Kidney capillary endothelial cell (primary cell): ENCODE measurements at regions not wholly inside any gene's neighbourhood (a gene's known extent, or its start where the extent isn't known, plus 50 kb on each side); places are given as distances from the start of the nearest gene placed in this dataset.
"Not testable (repeated sequence)": the region's sequence is repeated elsewhere in the genome, so short reads cannot be mapped to it uniquely, and the experiment has no call there.

Experiments
- DNase-seq: peaks from one replicate; pipeline ENCODE4 v3.0.0-alpha.2; 2018; ENCODE audit warnings: low spot score

DNA sequence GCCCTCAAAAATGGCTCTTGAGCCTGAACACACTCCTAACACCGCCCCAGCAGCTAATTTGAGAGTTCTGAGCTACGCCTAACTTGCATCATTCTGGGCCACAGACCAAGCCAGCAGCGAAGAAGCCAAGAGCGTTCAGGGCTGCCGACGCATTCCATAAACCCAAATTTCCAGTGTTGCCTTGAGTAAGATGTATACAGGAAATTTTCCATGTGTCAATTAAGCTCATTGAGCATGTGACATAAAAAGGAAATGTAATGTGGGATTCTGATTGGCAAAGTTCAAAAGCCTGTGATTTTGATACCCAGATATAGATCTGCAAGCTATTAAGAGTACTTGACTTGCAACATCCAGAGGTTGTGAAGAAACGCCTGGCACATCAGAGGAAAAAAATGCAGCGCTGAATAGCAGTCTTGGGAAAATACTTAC is 148.6 kb upstream of the NR2F2 start:
- DNase-seq: no peak

DNA sequence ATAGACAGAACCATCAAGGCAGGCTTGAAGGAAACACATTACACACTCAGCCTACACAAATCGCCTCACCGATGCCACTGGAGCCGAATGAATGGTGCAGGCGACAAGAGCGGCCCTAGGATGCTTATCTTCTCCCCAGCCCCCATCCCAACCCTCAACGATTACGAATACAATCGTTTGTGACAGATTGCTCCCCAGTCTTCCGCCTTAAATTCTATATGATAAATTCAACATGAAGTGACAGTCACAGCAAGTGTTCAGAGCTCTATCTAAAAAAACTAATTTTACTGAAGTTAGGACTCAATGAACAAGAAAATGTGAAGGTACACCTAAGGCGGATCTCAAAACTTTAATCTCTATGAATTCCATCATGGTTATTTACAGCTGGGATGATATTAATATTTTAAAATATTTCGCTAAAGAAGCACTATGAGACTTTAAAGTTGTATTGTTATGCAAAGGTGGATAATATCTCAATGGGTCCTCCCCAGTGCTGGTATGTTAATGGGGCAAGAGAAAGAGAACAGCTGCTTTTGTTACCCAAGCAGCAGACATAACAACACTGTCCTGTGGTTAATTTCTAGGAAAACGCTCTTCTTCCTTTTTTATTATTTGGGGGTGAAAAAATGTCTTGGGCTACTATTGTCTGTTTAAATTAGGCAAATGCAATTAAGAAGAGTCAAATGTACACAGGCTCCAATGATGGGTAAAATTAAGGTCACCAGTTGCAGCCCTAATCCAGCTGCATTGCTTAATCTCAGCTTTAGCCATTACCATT is 147.6 kb upstream of the NR2F2 start:
- DNase-seq: no peak

DNA sequence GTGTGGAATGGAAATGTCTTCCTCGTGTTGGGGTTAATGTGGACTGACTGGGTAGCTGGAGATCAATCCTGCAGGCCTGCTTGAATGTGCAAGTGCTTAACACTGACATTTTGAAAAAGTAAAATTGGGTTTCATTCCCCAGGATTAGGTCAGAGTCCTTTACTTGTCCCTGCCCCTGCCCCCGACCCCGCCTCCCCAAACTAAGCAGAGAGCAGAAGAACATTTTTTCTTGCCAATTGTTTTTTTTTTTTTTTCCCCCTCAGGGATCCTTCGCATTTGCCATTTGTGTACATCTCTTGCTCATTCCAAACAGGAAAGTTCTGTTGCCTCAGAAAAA is 147.0 kb upstream of the NR2F2 start:
- DNase-seq: no peak

DNA sequence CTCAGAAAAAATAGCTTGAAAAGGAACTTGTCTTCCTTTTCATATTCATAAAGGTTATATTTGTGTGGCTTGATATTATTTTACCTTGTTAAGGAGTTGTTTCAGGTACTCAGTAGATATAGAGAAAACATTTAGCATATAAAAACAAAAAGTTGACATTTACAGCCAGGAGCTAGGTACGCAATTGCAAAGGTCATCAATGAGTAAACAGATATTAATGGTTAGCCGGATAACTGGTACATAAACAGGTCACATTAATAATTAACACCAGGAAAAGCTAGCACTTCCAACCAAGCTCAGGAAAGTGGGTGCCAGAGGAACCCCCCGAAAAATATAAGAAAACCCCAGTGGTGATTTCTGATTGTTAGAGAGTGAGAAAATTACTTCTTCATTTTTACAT is 146.6 kb upstream of the NR2F2 start:
- DNase-seq: no peak

DNA sequence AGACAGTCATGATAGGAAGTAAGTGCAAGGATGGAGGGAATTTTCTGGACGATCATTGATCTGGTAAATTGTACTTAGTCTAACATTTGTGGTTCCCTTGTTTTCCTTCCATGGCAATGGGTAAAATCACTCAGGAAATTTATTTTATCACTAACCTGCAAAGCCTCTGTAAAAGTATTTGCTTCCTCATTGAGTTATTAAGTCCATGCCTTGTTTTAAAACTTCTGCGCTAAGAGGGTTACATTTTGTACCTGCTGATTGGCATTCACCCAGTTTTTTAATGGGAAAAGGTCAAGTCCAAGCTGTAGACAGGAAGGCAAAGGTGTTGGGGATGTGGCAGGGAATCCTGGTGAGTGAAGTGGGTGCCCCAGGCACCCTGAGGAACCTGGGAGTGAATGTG is 146.2 kb upstream of the NR2F2 start:
- DNase-seq: no peak

DNA sequence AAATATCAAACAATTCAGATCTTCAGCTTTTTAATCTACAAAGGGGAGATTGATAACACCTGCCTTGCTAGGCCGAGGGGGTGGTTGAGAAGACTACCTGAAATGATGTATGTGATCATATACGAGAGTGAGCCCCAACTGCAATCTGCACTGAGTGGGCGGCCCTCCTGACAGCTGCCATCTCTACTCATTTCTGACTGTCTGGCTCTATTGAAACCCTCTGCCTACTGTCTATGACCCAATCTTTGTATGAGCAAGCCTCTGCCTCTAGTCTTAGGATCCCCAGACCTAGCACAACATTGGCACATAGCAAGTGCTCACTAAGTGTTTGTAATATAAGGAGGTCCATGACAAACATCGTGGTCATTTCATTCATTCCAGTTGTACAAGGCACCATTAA is 144.4 kb upstream of the NR2F2 start:
- DNase-seq: no peak

DNA sequence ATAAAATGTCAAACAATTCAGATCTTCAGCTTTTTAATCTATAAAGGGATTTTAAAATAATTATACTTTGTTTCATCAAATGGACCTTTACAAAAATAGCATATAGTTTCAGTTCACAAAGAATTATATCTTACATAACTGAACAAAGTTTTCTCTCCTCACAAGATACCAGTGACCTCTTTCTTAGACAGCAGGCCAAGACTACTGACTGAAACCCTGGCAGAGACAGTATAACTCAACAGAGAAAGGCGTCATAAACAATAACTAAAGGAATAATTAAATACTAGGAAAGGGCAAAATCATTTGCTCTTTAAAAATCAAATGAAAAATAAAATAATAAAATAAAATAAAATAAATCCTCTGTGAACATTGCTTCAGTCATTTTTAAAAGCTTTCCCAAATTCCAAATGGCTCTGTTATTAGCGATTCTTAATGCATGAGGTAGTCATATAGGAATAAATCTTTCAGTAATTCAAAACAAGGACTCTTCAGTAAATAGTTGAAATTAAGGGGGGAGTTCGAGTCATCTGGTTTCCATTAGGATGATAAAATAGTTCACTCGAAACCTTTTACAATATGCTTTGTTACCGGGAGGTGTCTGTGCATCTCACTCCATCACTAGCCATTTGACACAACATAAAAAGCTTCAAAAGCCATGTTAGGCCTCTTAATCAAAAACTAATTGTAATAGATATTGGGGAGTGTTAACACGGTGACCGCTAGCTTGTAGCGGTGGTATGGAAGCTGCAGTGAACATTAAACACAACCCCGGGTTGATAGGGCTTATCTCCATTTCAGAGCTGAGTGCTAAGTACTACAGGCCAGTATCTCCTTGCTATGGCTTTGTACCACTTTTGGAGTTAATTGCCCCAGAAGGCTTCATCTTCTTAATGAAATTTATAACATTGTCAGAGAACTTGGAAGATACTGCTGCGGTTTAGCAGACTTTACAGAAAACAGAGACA is 142.9 kb upstream of the NR2F2 start:
- no peak for DNase-seq

DNA sequence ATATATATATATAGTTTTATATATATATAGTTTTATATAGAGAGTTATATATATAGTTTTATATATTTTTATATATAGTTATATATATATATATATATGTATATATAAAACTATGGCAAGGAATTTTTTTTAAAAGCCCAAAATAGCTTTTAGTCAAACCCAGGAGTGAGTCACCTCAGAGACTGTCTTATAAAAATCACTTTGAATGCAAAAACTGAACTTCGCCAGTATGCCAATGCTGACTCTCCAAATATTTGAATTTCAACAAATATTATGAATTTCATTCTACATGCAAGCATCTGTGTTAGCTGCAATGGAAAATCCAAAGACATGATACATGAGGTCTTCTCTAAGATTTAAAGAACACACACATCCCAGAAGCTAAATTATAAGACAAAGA is 132.8 kb upstream of the NR2F2 start:
- DNase-seq: no peak

DNA sequence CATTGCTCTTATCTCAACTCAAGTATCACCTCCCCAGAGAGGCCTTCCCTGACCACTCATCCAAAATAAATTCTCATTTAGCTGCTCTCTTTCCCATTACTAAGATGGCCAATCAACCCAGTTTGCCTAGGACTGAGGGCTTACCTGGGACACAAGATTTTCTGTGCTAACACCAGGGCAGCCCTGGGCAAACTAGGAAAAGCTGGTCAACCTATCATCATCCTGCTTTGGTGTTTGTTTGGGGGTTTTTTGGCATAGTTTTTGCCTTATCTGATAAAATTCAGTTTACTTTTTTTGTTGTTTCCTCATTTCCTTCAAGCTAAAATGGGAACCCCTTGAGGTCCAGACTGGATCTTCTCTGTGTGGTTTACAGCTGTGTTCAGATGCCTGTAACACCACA is 131.4 kb upstream of the NR2F2 start:
- DNase-seq: no peak

DNA sequence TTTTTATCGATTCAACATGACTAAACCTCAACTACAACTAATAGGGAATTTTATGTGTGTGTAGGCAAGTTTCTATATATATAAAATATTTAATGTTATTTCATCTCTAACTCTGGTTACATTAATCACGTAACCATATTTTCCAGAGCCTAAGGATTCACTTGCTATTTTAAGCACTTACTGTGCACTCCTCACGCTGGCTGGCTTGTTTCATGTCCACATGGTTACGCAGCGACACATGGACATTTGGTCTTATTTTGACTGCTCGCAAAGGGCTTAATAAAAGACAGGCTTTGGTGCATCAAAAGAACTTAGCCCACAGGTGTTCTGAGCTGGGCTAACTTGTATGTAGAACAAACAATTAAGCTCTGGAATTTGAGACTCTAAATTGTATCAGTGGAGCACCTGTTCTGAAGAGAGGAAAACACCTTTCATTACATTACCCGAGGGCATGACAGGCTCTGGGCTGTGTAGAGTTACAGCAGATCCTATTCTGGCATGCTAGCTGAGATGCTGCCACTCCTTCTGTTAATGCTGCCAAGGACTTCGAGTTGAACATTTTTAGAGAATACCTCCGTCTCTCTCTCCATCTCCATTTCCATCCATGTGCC is 130.0 kb upstream of the NR2F2 start:
- DNase-seq: no peak

DNA sequence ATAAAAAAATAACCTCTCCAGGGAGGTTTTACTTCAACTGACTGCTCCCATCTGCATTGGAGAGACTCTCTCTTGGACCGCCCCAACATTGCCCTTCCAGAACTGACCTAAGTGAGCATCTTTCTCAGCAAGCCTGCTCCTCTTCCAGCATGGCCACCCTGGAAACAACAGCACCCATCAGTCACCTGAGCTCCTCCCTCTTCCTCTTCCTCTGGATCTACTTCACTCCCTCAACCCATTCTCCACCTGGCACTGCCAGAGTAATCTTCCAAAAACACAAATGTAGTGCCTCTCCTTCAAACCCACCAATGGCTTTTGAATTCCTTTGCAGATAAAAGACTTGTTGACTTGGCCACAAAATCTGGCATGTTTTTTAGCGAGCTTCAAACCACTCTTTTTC is 128.8 kb upstream of the NR2F2 start:
- DNase-seq: no peak

DNA sequence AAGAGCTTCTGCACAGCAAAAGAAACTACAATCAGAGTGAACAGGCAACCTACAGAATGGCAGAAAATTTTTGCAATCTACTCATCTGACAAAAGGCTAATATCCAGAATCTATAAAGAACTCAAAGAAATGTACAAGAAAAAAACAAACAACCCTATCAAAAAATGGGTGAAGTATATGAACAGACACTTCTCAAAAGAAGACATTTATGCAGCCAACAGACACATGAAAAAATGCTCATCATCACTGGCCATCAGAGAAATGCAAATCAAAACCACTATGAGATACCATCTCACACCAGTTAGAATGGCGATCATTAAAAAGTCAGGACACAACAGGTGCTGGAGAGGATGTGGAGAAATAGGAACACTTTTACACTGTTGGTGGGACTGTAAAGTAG is 124.9 kb upstream of the NR2F2 start:
- not testable (repeated sequence) for DNase-seq

DNA sequence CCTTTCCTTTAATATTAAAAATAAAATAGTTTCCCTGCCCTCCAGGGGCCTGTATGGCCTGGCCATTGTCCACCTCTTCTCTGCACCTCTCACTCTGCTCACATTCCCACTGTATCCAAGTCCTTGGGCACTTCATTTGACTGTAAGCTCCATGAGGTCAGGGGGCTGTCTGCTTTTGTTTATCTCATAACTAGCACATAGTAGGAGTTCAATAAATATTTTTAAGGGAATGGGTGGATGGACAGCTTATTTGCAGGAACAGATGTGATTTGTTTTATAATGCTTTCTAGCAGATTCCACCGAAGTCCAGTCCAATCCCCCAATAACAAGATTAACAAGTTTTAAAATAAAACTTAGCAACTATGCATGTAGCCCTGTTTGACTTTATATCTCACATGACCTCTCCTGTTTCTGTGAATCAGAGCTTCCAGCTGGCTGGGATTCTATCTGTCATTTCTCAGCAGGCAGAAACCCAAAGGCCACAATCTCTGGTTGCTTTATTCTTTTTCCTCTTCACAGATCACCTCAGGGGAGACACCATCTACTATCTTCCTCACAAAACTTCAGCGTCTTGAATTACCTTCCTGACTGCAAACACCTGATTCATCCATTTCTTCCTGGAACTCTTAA is 123.0 kb upstream of the NR2F2 start:
- no peak for DNase-seq

DNA sequence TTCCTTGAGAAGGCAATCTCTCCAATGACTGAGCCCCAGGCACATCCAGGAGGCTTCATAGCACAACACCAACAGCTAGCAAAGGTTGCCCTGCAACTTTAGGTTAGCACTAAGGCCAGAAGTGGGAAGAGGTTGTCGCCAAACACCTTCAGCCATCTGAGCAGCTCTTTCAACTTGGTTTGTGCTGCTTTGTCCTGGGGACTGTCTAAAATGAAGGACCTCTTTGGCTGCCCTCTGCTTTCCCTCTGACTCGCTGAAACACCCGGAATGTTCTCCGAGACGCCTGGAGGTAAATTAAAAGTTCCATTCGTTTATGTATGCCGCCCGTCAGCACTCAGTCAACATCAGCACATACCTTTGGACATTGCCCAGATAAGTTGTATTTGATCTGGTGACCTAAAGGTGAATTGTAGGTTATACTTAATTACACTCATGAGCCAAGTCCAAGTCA is 121.2 kb upstream of the NR2F2 start:
- DNase-seq: no peak

DNA sequence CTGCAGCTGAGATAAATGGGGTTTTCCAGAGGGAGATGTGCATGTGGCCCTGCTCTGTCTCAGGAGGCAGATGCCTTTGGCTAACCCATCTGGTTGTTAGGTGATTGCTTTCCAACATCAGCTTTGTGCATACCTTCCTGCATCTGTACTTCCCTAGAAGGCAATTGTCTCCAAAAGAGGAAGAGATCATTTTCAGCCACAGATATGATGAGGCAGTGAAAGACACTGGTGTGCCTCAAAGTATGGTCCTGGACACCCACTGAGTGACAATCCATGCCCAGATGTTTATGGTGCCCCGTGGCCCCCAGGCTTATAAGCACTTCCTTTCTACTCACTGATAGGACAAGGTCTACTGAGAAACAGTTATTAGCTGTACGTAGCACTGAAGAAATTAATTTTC is 117.5 kb upstream of the NR2F2 start:
- no peak for DNase-seq

DNA sequence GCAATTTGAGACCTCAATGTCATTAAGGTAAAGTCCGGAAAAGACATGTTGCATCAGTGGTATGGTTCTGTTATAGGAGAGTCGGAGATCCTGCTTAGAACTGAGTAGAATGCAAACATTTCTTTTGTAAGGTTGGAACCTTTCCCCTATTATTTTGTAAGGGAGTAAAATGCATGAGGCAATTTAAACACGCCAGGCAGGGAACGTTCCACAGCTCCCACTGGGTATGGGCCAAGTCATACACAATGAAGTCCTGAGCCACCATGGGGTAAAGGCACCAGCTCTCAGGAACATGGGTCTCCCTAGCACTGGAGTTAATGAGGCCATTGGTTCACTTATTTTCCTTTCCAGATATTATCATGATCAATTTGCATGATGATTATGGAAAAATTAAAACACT is 116.6 kb upstream of the NR2F2 start:
- DNase-seq: no peak

DNA sequence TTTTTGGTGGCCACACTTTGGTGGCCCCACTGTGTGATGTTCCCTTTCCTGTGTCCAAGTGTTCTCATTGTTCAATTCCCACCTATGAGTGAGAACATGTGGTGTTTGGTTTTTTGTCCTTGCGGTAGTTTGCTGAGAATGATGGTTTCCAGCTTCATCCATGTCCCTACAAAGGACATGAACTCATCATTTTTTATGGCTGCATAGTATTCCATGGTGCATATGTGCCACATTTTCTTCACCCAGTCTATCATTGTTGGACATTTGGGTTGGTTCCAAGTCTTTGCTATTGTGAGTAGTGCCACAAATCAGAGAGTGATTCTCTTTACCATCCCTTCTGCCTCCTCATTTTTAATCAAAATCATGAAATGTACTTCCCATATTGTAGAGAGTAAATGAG is 114.0 kb upstream of the NR2F2 start:
- DNase-seq: not testable (repeated sequence)

DNA sequence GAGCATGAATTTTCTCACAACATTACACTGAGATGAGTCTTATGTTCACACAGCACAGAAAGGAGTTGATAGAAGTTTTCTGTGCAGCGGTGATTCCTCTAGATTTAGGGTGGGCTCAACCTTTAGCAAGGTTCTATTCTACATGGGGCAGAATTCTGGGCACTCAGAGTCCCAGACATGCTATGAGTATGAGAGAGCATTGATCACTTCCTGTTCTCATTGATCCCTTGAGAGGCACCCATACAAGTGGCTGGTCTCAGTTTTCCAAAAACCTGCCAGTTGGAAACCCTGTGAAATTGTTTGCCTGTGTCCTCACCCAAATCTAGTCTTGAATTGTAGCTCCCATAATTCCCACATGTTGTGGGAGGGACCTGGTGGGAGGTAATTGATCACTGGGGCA is 112.5 kb upstream of the NR2F2 start:
- no peak for DNase-seq

DNA sequence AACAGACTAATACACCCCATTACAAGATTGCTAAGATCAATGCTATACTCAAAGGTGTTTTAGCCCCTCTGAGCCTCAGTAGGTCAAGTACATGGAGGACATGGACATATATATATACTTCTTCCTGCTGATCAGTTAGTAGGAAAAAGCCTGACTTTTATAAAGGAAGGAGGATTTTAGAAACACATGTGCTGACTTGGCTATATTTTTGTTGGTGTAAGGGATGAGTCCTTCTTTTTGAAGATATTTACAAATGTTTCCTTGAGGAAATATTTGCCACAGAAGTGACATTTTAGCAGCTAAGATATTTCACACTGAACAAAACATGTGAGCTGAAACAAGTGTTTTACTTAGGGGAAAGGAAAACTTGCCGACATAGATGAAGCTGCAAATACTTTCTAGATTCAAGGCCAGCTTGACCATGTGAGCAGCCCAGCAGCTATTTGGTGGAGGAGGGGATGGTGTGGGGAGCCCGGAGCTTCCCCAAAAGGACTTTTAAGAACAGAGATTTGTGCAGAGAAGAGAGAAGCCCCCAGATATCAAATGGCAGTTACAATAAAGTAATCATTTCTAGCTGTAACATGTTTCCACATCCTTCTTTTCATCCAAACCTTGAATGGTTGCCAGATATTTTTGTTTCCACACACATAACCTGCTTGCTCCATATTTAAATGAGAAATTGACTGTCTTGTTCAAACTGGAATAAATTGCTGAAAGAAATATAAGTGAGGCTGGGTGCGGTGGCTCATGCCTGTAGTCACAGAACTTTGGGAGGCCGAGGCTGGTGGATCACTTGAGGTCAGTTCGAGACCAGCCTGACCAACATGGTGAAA is 111.7 kb upstream of the NR2F2 start:
- DNase-seq: no peak

DNA sequence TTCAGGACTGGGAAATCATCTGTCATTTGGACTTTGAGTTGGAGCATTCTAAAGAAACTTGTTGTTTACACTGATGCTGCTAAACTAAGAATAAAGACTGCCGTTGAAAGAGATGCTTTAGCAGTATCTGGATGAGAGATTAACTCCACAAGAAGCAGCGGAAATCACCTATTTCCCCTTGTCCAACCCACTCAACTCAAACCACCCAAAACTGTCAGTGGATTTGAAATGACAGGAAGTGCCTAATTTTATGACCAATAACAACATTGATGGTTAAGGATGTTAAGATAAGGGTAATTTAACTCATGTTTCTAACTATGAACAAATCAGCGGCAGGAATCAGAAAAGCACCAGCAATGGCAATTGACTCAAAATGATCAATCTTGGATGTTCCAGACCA is 110.8 kb upstream of the NR2F2 start:
- DNase-seq: no peak

DNA sequence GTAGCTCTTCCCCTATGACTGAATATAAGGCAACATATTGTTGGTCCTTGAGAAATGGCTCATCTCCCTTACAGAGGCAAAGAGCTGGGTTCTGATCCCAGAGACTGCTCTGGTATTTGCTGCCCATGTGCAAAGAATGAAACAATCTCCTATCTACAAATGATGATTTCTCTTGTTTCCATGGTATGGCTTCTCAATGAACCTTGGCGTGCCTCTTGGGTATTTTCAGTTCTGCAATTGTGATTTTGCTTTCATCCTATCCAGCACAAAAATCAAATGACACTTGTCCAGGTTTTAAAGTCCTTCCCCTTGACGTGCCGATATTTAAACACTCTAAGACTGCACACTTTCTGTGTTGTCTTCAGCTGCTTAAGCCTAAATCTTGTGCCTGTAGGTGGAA is 109.8 kb upstream of the NR2F2 start:
- no peak for DNase-seq

DNA sequence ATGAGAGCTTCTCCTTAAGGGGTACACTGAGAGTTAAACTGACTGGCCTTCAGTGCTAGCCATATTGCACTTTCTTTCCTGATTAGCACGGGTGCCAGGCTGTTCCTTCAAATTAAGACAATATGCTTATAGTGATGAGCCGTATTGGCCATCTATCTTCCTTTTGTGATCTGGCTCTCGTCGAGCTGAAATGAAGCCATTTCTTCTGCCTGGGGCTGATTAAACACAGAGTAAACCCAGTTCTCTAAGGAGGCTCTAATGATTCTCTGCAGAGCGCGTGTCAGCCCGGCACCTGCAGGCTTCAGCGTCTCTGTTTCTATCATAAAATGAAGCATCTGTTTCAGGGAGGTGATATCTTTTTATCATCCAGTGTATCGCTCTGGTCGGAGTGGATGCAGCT is 107.5 kb upstream of the NR2F2 start:
- DNase-seq: no peak
